ENCODE measurements at regions not wholly inside any gene's neighbourhood (a gene's known extent, or its start where the extent isn't known, plus 50 kb on each side); places are given as distances from the start of the nearest gene placed in this dataset.

- DNase-seq: no peak
Measured at GRCh38 chr15:92565351-92566125, 90.0 kb downstream of the FAM174B start.

GRCh38 chr15:92561754-92562153, 93.8 kb downstream of the FAM174B start:
- DNase-seq: no peak

- no peak for DNase-seq
Measured at GRCh38 chr15:92553317-92553716, 102.3 kb downstream of the FAM174B start.

GRCh38 chr15:92545996-92546395, 109.6 kb downstream of the FAM174B start:
- DNase-seq: no peak

GRCh38 chr15:92541291-92542200, 114.0 kb downstream of the FAM174B start:
- no peak for DNase-seq

GRCh38 chr15:92538115-92538514, 117.5 kb downstream of the FAM174B start:
- DNase-seq: no peak

GRCh38 chr15:92533298-92533697, 122.3 kb downstream of the FAM174B start:
- no peak for DNase-seq

- DNase-seq: no peak
Measured at GRCh38 chr15:92531406-92531805, 124.2 kb downstream of the FAM174B start.

GRCh38 chr15:92528736-92529135, 126.8 kb downstream of the FAM174B start:
- no peak for DNase-seq

GRCh38 chr15:92527197-92527596, 128.4 kb downstream of the FAM174B start:
- no peak for DNase-seq

GRCh38 chr15:92525758-92526245, 129.8 kb downstream of the FAM174B start:
- DNase-seq: no peak

- DNase-seq: no peak
Measured at GRCh38 chr15:92524874-92525565, 130.6 kb downstream of the FAM174B start.

- DNase-seq: no peak
Measured at GRCh38 chr15:92524161-92524560, 130.5 kb downstream of the ST8SIA2 start.

GRCh38 chr15:92523176-92523575, 129.5 kb downstream of the ST8SIA2 start:
- no peak for DNase-seq

- peak; percentile 41 to 43 for DNase-seq
Measured at GRCh38 chr15:92521624-92522008, 127.9 kb downstream of the ST8SIA2 start.

GRCh38 chr15:92520914-92521623, 127.4 kb downstream of the ST8SIA2 start:
- no peak for DNase-seq

- DNase-seq: no peak
Measured at GRCh38 chr15:92519709-92520108, 126.0 kb downstream of the ST8SIA2 start.

Measured in stimulated activated CD4-positive, alpha-beta T cell treated with anti-CD3 and anti-CD28 coated beads, Interleukin-2, amount 100 ng/mL, for 48 hours (primary cell).